ENCODE measurements at regions not wholly inside any gene's neighbourhood (a gene's known extent, or its start where the extent isn't known, plus 50 kb on each side); places are given as distances from the start of the nearest gene placed in this dataset.

GRCh38 chr9:86891091-86891490 lies 56.2 kb downstream of the GAS1 start:
- intact Hi-C loops (cut with micrococcal nuclease; ENCODE audit: unreplicated experiment), result no loop called here
- Histone ChIP-seq H3K27me3 (ENCODE audit: insufficient read depth, low read depth) (no peaks in the 10 kb centered on the region), H3K79me2 (ENCODE audit: low read depth) (no peaks in the 10 kb centered on the region), H3K9me3 (ENCODE audit: insufficient read depth, low read depth) (no peaks in the 10 kb centered on the region; the same call in 1 of the 2 replicates), H4K20me1 (ENCODE audit: insufficient read depth) (no peaks in the 10 kb centered on the region), H2AFZ (no peak overlapping the region), H3K4me3 (no peak overlapping the region), H3K27ac (no peak overlapping the region), H3K4me1 (replicated peaks; ENCODE audit: insufficient read depth) (peaks cover 12% of the 10 kb centered on the region), H3K9me2 (ENCODE audit: insufficient read depth) (no peaks in the 10 kb centered on the region), H3F3A (ENCODE audit: insufficient read depth, low read depth) (no peaks in the 10 kb centered on the region), H3K36me3 (ENCODE audit: low read depth) (no peaks in the 10 kb centered on the region), H3K4me2 (no peak overlapping the region)
- BruUV-seq (replicated peaks), result no TSS peak
- no peak for DNase-seq
- ChIA-PET POLR2A (ENCODE audit: unreplicated experiment) (no interaction called here), CTCF (no interaction called here)
- TF ChIP-seq CTCF (conservative IDR thresholded peaks at IDR 0.05) (no peak), EZH2 (IDR thresholded peaks at IDR 0.05; ENCODE audit: low read depth) (no peak)

- ChIA-PET POLR2A (ENCODE audit: unreplicated experiment) (no interaction called here), CTCF (no interaction called here)
- no peak for DNase-seq
- intact Hi-C loops (cut with micrococcal nuclease; ENCODE audit: unreplicated experiment), result no loop called here
- H3K36me3 ChIP-seq (ENCODE audit: low read depth), result no peaks in the 10 kb centered on the region
- H3F3A ChIP-seq (ENCODE audit: insufficient read depth, low read depth), result no peaks in the 10 kb centered on the region
- H4K20me1 ChIP-seq (ENCODE audit: insufficient read depth), result no peaks in the 10 kb centered on the region
- TF ChIP-seq CTCF (conservative IDR thresholded peaks at IDR 0.05) (no peak), EZH2 (IDR thresholded peaks at IDR 0.05; ENCODE audit: low read depth) (no peak)
- no peak overlapping the region for H3K27ac ChIP-seq
- H3K4me3 ChIP-seq, result no peak overlapping the region
- no peaks in the 10 kb centered on the region for H3K9me2 ChIP-seq (ENCODE audit: insufficient read depth)
- no peaks in the 10 kb centered on the region for H3K4me1 ChIP-seq (replicated peaks; ENCODE audit: insufficient read depth)
- no peaks in the 10 kb centered on the region for H3K79me2 ChIP-seq (ENCODE audit: low read depth)
- H3K4me2 ChIP-seq, result no peak overlapping the region
- H3K9me3 ChIP-seq (ENCODE audit: insufficient read depth, low read depth), result no peaks in the 10 kb centered on the region; the same call in 1 of the 2 replicates
- H2AFZ ChIP-seq, result no peak overlapping the region
- no peaks in the 10 kb centered on the region for H3K27me3 ChIP-seq (ENCODE audit: insufficient read depth, low read depth)
- BruUV-seq (replicated peaks), result no TSS peak
These were observed 62.1 kb downstream of the GAS1 start for GRCh38 chr9:86885232-86885631.

- Histone ChIP-seq H3K27ac (no peak overlapping the region), H3K79me2 (ENCODE audit: low read depth) (no peaks in the 10 kb centered on the region), H3K4me2 (no peak overlapping the region), H3K4me3 (no peak overlapping the region), H2AFZ (no peak overlapping the region), H4K20me1 (ENCODE audit: insufficient read depth) (no peaks in the 10 kb centered on the region), H3K36me3 (ENCODE audit: low read depth) (no peaks in the 10 kb centered on the region), H3K9me2 (ENCODE audit: insufficient read depth) (no peaks in the 10 kb centered on the region), H3F3A (ENCODE audit: insufficient read depth, low read depth) (no peaks in the 10 kb centered on the region), H3K27me3 (ENCODE audit: insufficient read depth, low read depth) (no peaks in the 10 kb centered on the region), H3K4me1 (replicated peaks; ENCODE audit: insufficient read depth) (no peaks in the 10 kb centered on the region), H3K9me3 (ENCODE audit: insufficient read depth, low read depth) (no peaks in the 10 kb centered on the region)
- no TSS peak for BruUV-seq (replicated peaks)
- TF ChIP-seq EZH2 (IDR thresholded peaks at IDR 0.05; ENCODE audit: low read depth), result no peak
- no peak for TF ChIP-seq CTCF (conservative IDR thresholded peaks at IDR 0.05)
- POLR2A ChIA-PET (ENCODE audit: unreplicated experiment), result no interaction called here
- intact Hi-C loops (cut with micrococcal nuclease; ENCODE audit: unreplicated experiment), result no loop called here
- no peak for DNase-seq
- CTCF ChIA-PET, result interaction anchor here (0.7 kb wide), 1 partner anchor 401 kb away, joined by 17 read pairs; no protein-coding TSS in a partner anchor
These were observed 70.6 kb downstream of the GAS1 start for GRCh38 chr9:86876621-86877196.

Measured in PC-9 (cell line).